GM12891 (cell line): ENCODE measurements at regions not wholly inside any gene's neighbourhood (a gene's known extent, or its start where the extent isn't known, plus 50 kb on each side); places are given as distances from the start of the nearest gene placed in this dataset.

Experiments used
- POLR2A ChIP-seq: IDR thresholded peaks from 2 replicates; pipeline ENCODE4 v1.6.1; 2011; ENCODE audit warnings: low read depth, low read length, control low read depth
- POLR2AphosphoS5 ChIP-seq: IDR thresholded peaks from 2 replicates; pipeline ENCODE4 v1.6.1; 2011; ENCODE audit warnings: low read depth, low read length, control low read depth
- POU2F2 ChIP-seq: IDR thresholded peaks from 2 replicates; pipeline ENCODE4 v1.6.1; 2011; ENCODE audit warnings: low read depth, mild to moderate bottlenecking, control low read depth, low read length, moderate library complexity
- SPI1 ChIP-seq: IDR thresholded peaks from 2 replicates; pipeline ENCODE4 v1.6.1; 2011; ENCODE audit warnings: low read depth, low read length, control low read depth
- TAF1 ChIP-seq: IDR thresholded peaks from 2 replicates; pipeline ENCODE4 v1.6.1; 2011; ENCODE audit warnings: low read depth, low read length, control low read depth

DNA sequence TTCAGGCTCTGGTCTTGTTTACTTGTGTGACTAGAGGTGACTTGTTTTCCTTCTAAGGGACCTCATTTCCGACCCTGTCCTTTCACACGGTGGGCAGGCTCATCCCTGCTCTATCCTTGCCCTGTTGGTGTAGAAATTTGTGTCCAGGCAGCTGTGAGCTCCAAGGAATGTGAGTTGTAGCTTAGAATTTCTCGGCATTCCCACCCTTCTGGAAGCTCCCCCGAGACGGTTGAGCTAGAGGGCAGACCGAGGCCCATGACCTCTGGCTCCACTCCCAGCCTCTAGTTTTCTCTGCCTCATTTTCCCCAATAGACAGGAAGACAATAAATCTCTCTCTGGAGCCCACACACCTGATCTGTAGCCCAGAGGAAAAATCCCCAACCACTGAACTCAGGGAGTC lies 100.9 kb downstream of the NAV1 start:
- TF ChIP-seq TAF1 = no peak
- TF ChIP-seq POLR2A = no peak
- TF ChIP-seq POLR2AphosphoS5 = no peak
- TF ChIP-seq POU2F2 = no peak
- no peak for TF ChIP-seq SPI1
